GM06990 (cell line): ENCODE measurements at regions not wholly inside any gene's neighbourhood (a gene's known extent, or its start where the extent isn't known, plus 50 kb on each side); places are given as distances from the start of the nearest gene placed in this dataset.

ENCODE experiments used
- DNase-seq: peaks from one replicate; pipeline ENCODE4 v3.0.0-alpha.2; 2011; ENCODE audit not compliant: insufficient read length; ENCODE audit errors: extremely low read depth
- H3K27me3 ChIP-seq: replicated peaks from 2 replicates; pipeline ENCODE4 v1.6.0; 2011; ENCODE audit warnings: low read length; ENCODE audit not compliant: control insufficient read depth, insufficient read depth
- H3K36me3 ChIP-seq: 2 replicates; pipeline ENCODE4 v1.5.1; 2011; ENCODE audit warnings: low read length; ENCODE audit not compliant: control insufficient read depth, insufficient read depth
- H3K4me3 ChIP-seq: replicated peaks from 2 replicates; pipeline ENCODE4 v1.5.1; 2011; ENCODE audit warnings: low read depth, mild to moderate bottlenecking, control low read depth, low read length
- CTCF ChIP-seq: IDR thresholded peaks from 2 replicates; pipeline ENCODE4 v1.5.1; 2011; ENCODE audit warnings: low read length, control low read depth, mild to moderate bottlenecking, inconsistent platforms; ENCODE audit not compliant: insufficient read depth, poor library complexity, severe bottlenecking

- H3K27me3 ChIP-seq, result no peaks in the 10 kb centered on the region
- DNase-seq, result no peak
- H3K4me3 ChIP-seq, result no peak overlapping the region
- no peaks in the 10 kb centered on the region for H3K36me3 ChIP-seq
- TF ChIP-seq CTCF, result no peak
Measured at GRCh38 chr18:77865853-77866252, 616.2 kb downstream of the GALR1 start.

GRCh38 chr18:77866351-77866750 is 616.7 kb downstream of the GALR1 start:
- no peak for DNase-seq
- Histone ChIP-seq H3K27me3 (no peaks in the 10 kb centered on the region), H3K36me3 (no peaks in the 10 kb centered on the region), H3K4me3 (no peak overlapping the region)
- TF ChIP-seq CTCF, result no peak

GRCh38 chr18:77870199-77870598 is 620.6 kb downstream of the GALR1 start:
- no peak overlapping the region for H3K4me3 ChIP-seq
- DNase-seq, result no peak
- H3K27me3 ChIP-seq, result no peaks in the 10 kb centered on the region
- no peaks in the 10 kb centered on the region for H3K36me3 ChIP-seq
- no peak for TF ChIP-seq CTCF

GRCh38 chr18:77870894-77871293 is 621.2 kb downstream of the GALR1 start:
- no peaks in the 10 kb centered on the region for H3K27me3 ChIP-seq
- no peak for DNase-seq
- no peaks in the 10 kb centered on the region for H3K36me3 ChIP-seq
- TF ChIP-seq CTCF, result no peak
- no peak overlapping the region for H3K4me3 ChIP-seq

- H3K4me3 ChIP-seq, result no peak overlapping the region
- H3K27me3 ChIP-seq, result no peaks in the 10 kb centered on the region
- no peaks in the 10 kb centered on the region for H3K36me3 ChIP-seq
- no peak for TF ChIP-seq CTCF
- DNase-seq, result no peak
Measured at GRCh38 chr18:77872166-77872565, 622.5 kb downstream of the GALR1 start.

- H3K4me3 ChIP-seq, result no peak overlapping the region
- no peaks in the 10 kb centered on the region for H3K36me3 ChIP-seq
- no peak for DNase-seq
- TF ChIP-seq CTCF, result no peak
- H3K27me3 ChIP-seq, result no peaks in the 10 kb centered on the region
Measured at GRCh38 chr18:77876319-77876865, 626.7 kb downstream of the GALR1 start.
